ENCODE measurements at regions not wholly inside any gene's neighbourhood (a gene's known extent, or its start where the extent isn't known, plus 50 kb on each side); places are given as distances from the start of the nearest gene placed in this dataset.

GRCh38 chr13:64528838-64529237 lies 2701.3 kb downstream of the PCDH9 start:
- no peak for TF ChIP-seq CTCF (conservative IDR thresholded peaks at IDR 0.05; ENCODE audit: low read depth, low read length)
- no peak for TF ChIP-seq RAD21 (IDR thresholded peaks at IDR 0.05; ENCODE audit: low read length)
- no peak for TF ChIP-seq POLR2A (IDR thresholded peaks at IDR 0.05; ENCODE audit: low read depth, low read length)
- no peak for TF ChIP-seq RFX5 (IDR thresholded peaks at IDR 0.05; ENCODE audit: low read depth, low read length)
- TF ChIP-seq RCOR1 (IDR thresholded peaks at IDR 0.05; ENCODE audit: insufficient replicate concordance, low read length): no peak
- TF ChIP-seq, protein P1, sequence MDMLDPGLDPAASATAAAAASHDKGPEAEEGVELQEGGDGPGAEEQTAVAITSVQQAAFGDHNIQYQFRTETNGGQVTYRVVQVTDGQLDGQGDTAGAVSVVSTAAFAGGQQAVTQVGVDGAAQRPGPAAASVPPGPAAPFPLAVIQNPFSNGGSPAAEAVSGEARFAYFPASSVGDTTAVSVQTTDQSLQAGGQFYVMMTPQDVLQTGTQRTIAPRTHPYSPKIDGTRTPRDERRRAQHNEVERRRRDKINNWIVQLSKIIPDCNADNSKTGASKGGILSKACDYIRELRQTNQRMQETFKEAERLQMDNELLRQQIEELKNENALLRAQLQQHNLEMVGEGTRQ (IDR thresholded peaks at IDR 0.05; ENCODE audit: low read depth, low read length): no peak
- no peak for TF ChIP-seq MAZ (IDR thresholded peaks at IDR 0.05; ENCODE audit: borderline replicate concordance, low read depth, low read length)
- no peak for TF ChIP-seq ELK1 (IDR thresholded peaks at IDR 0.05; ENCODE audit: borderline replicate concordance, low read depth, low read length)
- no peak for TF ChIP-seq NFE2L2 (IDR thresholded peaks at IDR 0.05; ENCODE audit: low read depth, low read length)
- no peak for TF ChIP-seq BHLHE40 (IDR thresholded peaks at IDR 0.05; ENCODE audit: low read depth, low read length)
